ENCODE measurements at regions not wholly inside any gene's neighbourhood (a gene's known extent, or its start where the extent isn't known, plus 50 kb on each side); places are given as distances from the start of the nearest gene placed in this dataset.

DNA sequence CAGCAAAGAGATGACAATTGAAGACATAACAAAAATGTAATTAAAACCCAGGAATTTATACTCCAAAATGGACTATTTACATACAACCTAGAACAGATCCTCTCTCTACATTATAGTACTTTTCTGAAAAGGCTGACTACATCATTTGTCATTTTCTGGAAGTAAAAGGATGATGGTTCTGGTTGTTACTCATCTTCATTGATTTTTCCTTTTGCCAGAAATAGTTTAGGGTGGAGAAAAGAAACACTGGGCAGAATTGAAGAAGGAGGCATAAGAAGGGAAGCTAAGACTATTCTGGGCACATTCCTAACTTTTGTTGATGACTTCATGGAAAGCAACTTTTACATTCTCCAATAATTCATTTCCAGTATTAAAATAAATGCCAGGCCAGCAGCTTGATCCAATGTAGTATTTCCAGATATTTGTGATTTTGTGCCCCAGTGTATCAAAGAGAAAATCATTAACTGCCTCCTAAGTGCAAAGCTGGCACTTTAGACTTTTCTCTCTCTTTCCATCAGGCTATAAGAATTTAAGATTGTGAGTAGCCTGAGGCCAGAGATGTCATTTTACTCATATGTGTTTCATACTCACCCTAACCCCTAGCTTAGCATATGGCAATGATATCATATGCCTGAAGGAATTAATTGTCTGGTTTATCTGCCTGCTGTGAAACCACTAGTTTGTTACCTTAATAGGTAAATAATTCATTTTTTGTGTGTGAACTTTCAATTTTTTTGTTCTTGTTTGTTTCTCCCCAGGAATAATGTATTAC, 369.5 kb upstream of the LYPLAL1 start:
- no peak for DNase-seq (ENCODE audit: extremely low read depth, low read depth)
- TF ChIP-seq, protein P1, sequence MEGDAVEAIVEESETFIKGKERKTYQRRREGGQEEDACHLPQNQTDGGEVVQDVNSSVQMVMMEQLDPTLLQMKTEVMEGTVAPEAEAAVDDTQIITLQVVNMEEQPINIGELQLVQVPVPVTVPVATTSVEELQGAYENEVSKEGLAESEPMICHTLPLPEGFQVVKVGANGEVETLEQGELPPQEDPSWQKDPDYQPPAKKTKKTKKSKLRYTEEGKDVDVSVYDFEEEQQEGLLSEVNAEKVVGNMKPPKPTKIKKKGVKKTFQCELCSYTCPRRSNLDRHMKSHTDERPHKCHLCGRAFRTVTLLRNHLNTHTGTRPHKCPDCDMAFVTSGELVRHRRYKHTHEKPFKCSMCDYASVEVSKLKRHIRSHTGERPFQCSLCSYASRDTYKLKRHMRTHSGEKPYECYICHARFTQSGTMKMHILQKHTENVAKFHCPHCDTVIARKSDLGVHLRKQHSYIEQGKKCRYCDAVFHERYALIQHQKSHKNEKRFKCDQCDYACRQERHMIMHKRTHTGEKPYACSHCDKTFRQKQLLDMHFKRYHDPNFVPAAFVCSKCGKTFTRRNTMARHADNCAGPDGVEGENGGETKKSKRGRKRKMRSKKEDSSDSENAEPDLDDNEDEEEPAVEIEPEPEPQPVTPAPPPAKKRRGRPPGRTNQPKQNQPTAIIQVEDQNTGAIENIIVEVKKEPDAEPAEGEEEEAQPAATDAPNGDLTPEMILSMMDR (IDR thresholded peaks at IDR 0.05; ENCODE audit: low read depth, low read length, missing control alignments) = no peak
- no peak overlapping the region for H3K4me3 ChIP-seq (replicated peaks; ENCODE audit: low read depth, low read length)

- TF ChIP-seq, protein P1 (IDR thresholded peaks at IDR 0.05; ENCODE audit: low read depth, low read length, missing control alignments) = no peak
- H3K4me3 ChIP-seq (replicated peaks; ENCODE audit: low read depth, low read length) = no peak overlapping the region
- no peak for DNase-seq (ENCODE audit: extremely low read depth, low read depth)
Measured at GRCh38 chr1:218809061-218809460, 364.6 kb upstream of the LYPLAL1 start.

- H3K4me3 ChIP-seq (replicated peaks; ENCODE audit: low read depth, low read length) = no peak overlapping the region
- no peak for DNase-seq (ENCODE audit: extremely low read depth, low read depth)
- TF ChIP-seq, protein P1 (IDR thresholded peaks at IDR 0.05; ENCODE audit: low read depth, low read length, missing control alignments) = no peak
Measured at GRCh38 chr1:218809625-218810024, 364.1 kb upstream of the LYPLAL1 start.

DNA sequence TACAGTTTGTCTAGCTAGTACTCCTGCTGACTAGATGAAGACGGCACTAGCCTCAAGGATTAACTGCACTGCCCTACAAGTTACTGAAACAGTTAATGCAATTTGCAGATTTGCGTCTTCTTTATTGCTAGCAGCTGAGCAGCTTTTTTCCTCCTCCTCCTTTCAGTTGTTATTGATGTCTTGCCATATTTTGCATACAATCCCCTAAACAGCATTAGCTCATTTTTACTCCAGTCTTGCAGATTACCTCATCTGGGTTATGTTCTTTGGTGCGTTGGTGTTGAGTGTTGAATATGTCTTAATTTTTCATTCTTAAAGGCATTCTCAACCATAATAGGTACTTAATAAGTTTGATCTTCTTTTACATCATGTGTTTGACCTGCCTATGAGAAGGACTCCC, 363.4 kb upstream of the LYPLAL1 start:
- no peak overlapping the region for H3K4me3 ChIP-seq (replicated peaks; ENCODE audit: low read depth, low read length)
- TF ChIP-seq, protein P1 (IDR thresholded peaks at IDR 0.05; ENCODE audit: low read depth, low read length, missing control alignments) = no peak
- no peak for DNase-seq (ENCODE audit: extremely low read depth, low read depth)

DNA sequence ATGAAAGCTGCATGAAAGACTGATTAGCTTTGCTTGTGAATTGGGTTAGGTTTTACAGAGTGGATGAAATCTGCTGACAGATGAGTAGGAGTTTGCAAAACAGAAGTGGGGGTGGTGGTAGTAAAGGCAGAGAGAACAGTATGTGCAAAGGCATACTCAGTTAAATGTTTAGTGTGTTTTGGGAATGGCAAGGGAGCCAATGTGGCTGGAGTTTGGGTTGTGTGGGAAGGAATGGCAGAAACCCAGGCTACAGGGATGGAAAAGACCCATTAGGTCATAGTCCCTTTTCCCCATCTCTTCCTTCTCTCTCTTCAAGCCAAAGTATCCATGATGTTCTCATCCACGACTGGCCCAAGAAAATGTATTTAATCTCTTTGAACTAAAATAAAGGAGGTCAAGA, 362.2 kb upstream of the LYPLAL1 start:
- TF ChIP-seq, protein P1 (IDR thresholded peaks at IDR 0.05; ENCODE audit: low read depth, low read length, missing control alignments) = no peak
- no peak for DNase-seq (ENCODE audit: extremely low read depth, low read depth)
- no peak overlapping the region for H3K4me3 ChIP-seq (replicated peaks; ENCODE audit: low read depth, low read length)

DNA sequence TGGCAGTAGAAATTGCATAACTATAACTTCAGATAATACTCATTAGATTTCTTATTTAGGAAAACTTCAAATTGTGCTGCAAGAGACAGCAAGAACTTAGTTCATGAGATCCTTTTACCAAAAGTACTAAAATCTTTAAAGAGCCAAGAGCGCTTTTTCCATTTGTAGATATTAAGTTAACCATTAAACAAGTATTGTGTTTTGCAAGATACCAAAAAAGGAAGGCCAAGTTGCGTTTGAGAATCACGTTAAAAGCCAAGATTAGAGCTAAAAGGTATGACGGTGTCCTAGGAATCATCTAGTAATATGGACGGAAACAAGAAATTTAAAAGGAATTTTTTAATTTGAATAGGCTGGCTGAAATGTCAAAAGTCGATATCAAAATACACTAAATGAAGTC, 361.3 kb upstream of the LYPLAL1 start:
- no peak for DNase-seq (ENCODE audit: extremely low read depth, low read depth)
- H3K4me3 ChIP-seq (replicated peaks; ENCODE audit: low read depth, low read length) = no peak overlapping the region

More for the DNA sequence above, 361.3 kb upstream of the LYPLAL1 start:
- TF ChIP-seq, protein P1 (IDR thresholded peaks at IDR 0.05; ENCODE audit: low read depth, low read length, missing control alignments) = no peak
